Caco-2 (cell line): ENCODE measurements at regions not wholly inside any gene's neighbourhood (a gene's known extent, or its start where the extent isn't known, plus 50 kb on each side); places are given as distances from the start of the nearest gene placed in this dataset.

Experiments used
- BruUV-seq: library from RNA; stranded (reverse); fragments of 400-500 nt; replicated peaks from 2 replicates; lab custom pipeline; 2021; lab: Mats Ljungman, UMichigan
- CTCF ChIA-PET: fragments of 300-600 bp; sonication (Branson Sonifier 250); formaldehyde crosslinking; loops from one replicate; lab custom pipeline; 2022; ENCODE audit warnings: antibody characterized with exemption; lab: Charles Lee
- POLR2A ChIA-PET: fragments of 300-600 bp; sonication (Branson Sonifier 250); formaldehyde crosslinking; loops from one replicate; lab custom pipeline; 2022; ENCODE audit warnings: antibody characterized with exemption; lab: Charles Lee
- DNase-seq, 2 experiments: peaks; one replicate each; pipeline versions ENCODE4 v3.0.0 to v3.0.0-alpha.2; 2020 to 2022
- H3K27me3 ChIP-seq: replicated peaks from 2 replicates; pipeline ENCODE4 v1.6.0; 2011; ENCODE audit warnings: low read length; ENCODE audit not compliant: control insufficient read depth, insufficient read depth
- H3K36me3 ChIP-seq: 2 replicates; pipeline ENCODE4 v1.5.1; 2011; ENCODE audit warnings: low read length; ENCODE audit not compliant: control insufficient read depth, insufficient read depth
- H3K4me1 ChIP-seq: fragments of 250-450 bp; sonication (Bioruptor Pico); 2 replicates; pipeline ENCODE4 v1.5.1; 2020; ENCODE audit warnings: mild to moderate bottlenecking
- H3K4me3 ChIP-seq: 2 replicates; pipeline ENCODE4 v1.5.1; 2011; ENCODE audit warnings: low read depth, mild to moderate bottlenecking, control low read depth, low read length
- H3K9me3 ChIP-seq: fragments of 250-450 bp; sonication (Bioruptor Pico); 2 replicates; pipeline ENCODE4 v1.5.1; 2020; ENCODE audit warnings: mild to moderate bottlenecking, moderate library complexity
- H3K27ac Mint-ChIP-seq: one replicate; pipeline ENCODE4 v1.8.0; 2022; ENCODE audit warnings: mixed read lengths; ENCODE audit not compliant: unreplicated experiment
- H3K27me3 Mint-ChIP-seq: one replicate; pipeline ENCODE4 v1.8.0; 2022; ENCODE audit warnings: mixed read lengths; ENCODE audit not compliant: insufficient read depth, unreplicated experiment
- H3K36me3 Mint-ChIP-seq: one replicate; pipeline ENCODE4 v1.8.0; 2022; ENCODE audit warnings: mild to moderate bottlenecking, mixed read lengths; ENCODE audit not compliant: insufficient read depth, unreplicated experiment
- H3K4me1 Mint-ChIP-seq: one replicate; pipeline ENCODE4 v1.8.0; 2022; ENCODE audit warnings: low read depth, mixed read lengths; ENCODE audit not compliant: unreplicated experiment
- H3K4me3 Mint-ChIP-seq: one replicate; pipeline ENCODE4 v1.8.0; 2022; ENCODE audit warnings: mild to moderate bottlenecking, moderate library complexity, mixed read lengths; ENCODE audit not compliant: unreplicated experiment
- H3K9me3 Mint-ChIP-seq: one replicate; pipeline ENCODE4 v1.8.0; 2022; ENCODE audit warnings: mixed read lengths; ENCODE audit not compliant: unreplicated experiment
- CTCF ChIP-seq, 2 experiments: fragments of 200-600 bp in 1 of 2; IDR thresholded peaks; 1 replicate in 1 of 2; 2 replicates in 1 of 2; pipeline versions ENCODE4 v1.5.1 to v1.8.0; 2011 to 2022; ENCODE audit warnings: antibody characterized with exemption in 1 of 2, control low read depth in 1 of 2, inconsistent platforms in 1 of 2, low read depth in 1 of 2, low read length in 1 of 2, mild to moderate bottlenecking in 1 of 2, moderate library complexity in 1 of 2; ENCODE audit not compliant: insufficient read depth in 1 of 2, severe bottlenecking in 1 of 2, unreplicated experiment in 1 of 2
- intact Hi-C: fragments of 100-400 bp; cut with micrococcal nuclease; formaldehyde crosslinking; loops from one replicate; pipeline ENCODE4 v1.10.0; 2022; ENCODE audit not compliant: unreplicated experiment

DNA sequence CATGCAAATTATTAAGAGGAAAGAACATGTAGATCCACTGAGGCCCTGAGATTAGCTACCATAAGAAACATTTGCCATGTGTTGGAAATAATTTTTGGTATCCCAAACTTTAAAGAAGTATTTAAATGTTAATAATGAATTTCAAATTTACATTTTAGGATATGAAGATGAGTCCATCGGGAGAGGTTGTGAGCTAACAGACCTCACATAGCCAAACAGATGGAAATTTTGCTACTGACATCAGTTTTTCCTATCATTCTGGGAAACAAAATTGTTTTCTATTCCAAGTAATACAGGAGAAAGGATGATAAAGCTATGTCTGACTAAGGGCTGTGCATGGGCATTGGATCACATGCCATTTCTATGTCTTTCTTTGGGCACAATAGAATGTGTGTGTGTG, 809.6 kb downstream of the TENT5A start:
- BruUV-seq = no TSS peak
- Histone ChIP-seq H3K9me3 (no peaks in the 10 kb centered on the region), H3K27me3 (no peaks in the 10 kb centered on the region), H3K36me3 (no peaks in the 10 kb centered on the region), H3K4me3 (no peak overlapping the region), H3K4me1 (no peaks in the 10 kb centered on the region)
- Mint-ChIP-seq H3K4me3 (no peak overlapping the region), H3K36me3 (no peaks in the 10 kb centered on the region), H3K4me1 (no peaks in the 10 kb centered on the region), H3K27ac (no peak overlapping the region), H3K9me3 (no peaks in the 10 kb centered on the region), H3K27me3 (no peaks in the 10 kb centered on the region)
- CTCF ChIA-PET = no interaction called here
- no peak for TF ChIP-seq CTCF (IDR thresholded peaks at IDR 0.05; ENCODE audit: insufficient read depth in 1 of 2, low read depth in 1 of 2, low read length in 1 of 2, severe bottlenecking in 1 of 2, unreplicated experiment in 1 of 2)
- no peak for DNase-seq
- POLR2A ChIA-PET = no interaction called here
- intact Hi-C loops = no loop called here

- Mint-ChIP-seq H3K9me3 (no peaks in the 10 kb centered on the region), H3K27ac (no peak overlapping the region), H3K4me3 (no peak overlapping the region), H3K27me3 (no peaks in the 10 kb centered on the region), H3K4me1 (no peaks in the 10 kb centered on the region), H3K36me3 (no peaks in the 10 kb centered on the region)
- H3K9me3 ChIP-seq = no peaks in the 10 kb centered on the region
- no peak for TF ChIP-seq CTCF (IDR thresholded peaks at IDR 0.05; ENCODE audit: insufficient read depth in 1 of 2, low read depth in 1 of 2, low read length in 1 of 2, severe bottlenecking in 1 of 2, unreplicated experiment in 1 of 2)
- ChIA-PET POLR2A (no interaction called here), CTCF (no interaction called here)
- intact Hi-C loops = no loop called here
- H3K36me3 ChIP-seq = no peaks in the 10 kb centered on the region
- BruUV-seq = no TSS peak
- no peak for DNase-seq
- no peak overlapping the region for H3K4me3 ChIP-seq
- no peaks in the 10 kb centered on the region for H3K4me1 ChIP-seq
- no peaks in the 10 kb centered on the region for H3K27me3 ChIP-seq
Observed at GRCh38 chr6:80940976-80941375, 811.5 kb downstream of the TENT5A start.

DNA sequence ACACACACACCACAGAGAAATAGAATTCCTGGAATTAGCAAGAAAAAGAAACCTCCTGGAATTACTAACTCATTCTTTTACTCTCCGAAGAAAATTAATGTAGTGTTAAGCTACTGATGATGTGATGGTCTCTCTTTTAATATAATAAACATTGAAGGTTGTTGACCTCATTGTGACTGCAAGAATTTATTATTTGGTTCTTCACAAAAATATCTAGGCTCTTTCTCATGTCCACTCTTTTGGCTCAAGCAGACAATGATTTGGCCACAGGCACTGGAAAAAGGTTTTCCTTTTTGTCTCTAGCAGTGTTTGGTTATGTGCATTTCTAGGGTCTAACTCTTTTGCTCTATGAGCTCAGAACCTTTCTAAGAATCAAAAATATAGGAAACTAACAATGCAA, 811.9 kb downstream of the TENT5A start:
- H3K9me3 ChIP-seq = no peaks in the 10 kb centered on the region
- CTCF ChIA-PET = no interaction called here

More for the DNA sequence above, 811.9 kb downstream of the TENT5A start:
- no peak for DNase-seq
- POLR2A ChIA-PET = no interaction called here
- no peaks in the 10 kb centered on the region for H3K27me3 ChIP-seq
- no peaks in the 10 kb centered on the region for H3K4me1 ChIP-seq
- H3K36me3 ChIP-seq = no peaks in the 10 kb centered on the region
- TF ChIP-seq CTCF (IDR thresholded peaks at IDR 0.05; ENCODE audit: insufficient read depth in 1 of 2, low read depth in 1 of 2, low read length in 1 of 2, severe bottlenecking in 1 of 2, unreplicated experiment in 1 of 2) = no peak
- Mint-ChIP-seq H3K4me1 (no peaks in the 10 kb centered on the region), H3K9me3 (peaks cover 2% of the 10 kb centered on the region), H3K27ac (no peak overlapping the region), H3K4me3 (no peak overlapping the region), H3K27me3 (no peaks in the 10 kb centered on the region), H3K36me3 (no peaks in the 10 kb centered on the region)
- intact Hi-C loops = no loop called here
- no TSS peak for BruUV-seq
- no peak overlapping the region for H3K4me3 ChIP-seq
